Adrenal gland (tissue), 9 donors: ENCODE measurements at regions not wholly inside any gene's neighbourhood (a gene's known extent, or its start where the extent isn't known, plus 50 kb on each side); places are given as distances from the start of the nearest gene placed in this dataset.
A peak's percentile ranks its signal among the peaks of the same experiment; 100 is the strongest.

Experiments used
- DNase-seq, 7 donors: peaks; one replicate each; pipeline ENCODE4 v3.0.0-alpha.2; 2019 to 2020
- H3K27ac ChIP-seq, 5 donors: fragments of 200-600 bp; sonication (generic) in 4 of 5; 1 replicate in 3 of 5; 2 replicates in 2 of 5; pipeline versions ENCODE4 v1.5.1 to v1.8.0; 2016 to 2020; ENCODE audit warnings: mild to moderate bottlenecking in 1 of 5
- H3K27me3 ChIP-seq: fragments of 200-600 bp; 2 replicates; pipeline ENCODE4 v1.8.0; 2021
- H3K36me3 ChIP-seq, 2 donors: fragments of 200-600 bp; replicated peaks in 1 of 2; 1 replicate in 1 of 2; 2 replicates in 1 of 2; pipeline versions ENCODE4 v1.5.1 to v1.8.0; 2018 to 2022
- H3K4me1 ChIP-seq, 2 donors: fragments of 200-600 bp; replicated peaks in 1 of 2; 1 replicate in 1 of 2; 2 replicates in 1 of 2; pipeline versions ENCODE4 v1.5.1 to v1.8.0; 2018 to 2021
- H3K4me3 ChIP-seq, 4 donors: fragments of 200-600 bp; sonication (generic) in 3 of 4; one replicate each; pipeline ENCODE4 v1.5.1; 2016 to 2018
- H3K9me3 ChIP-seq, 3 donors: fragments of 200-600 bp; sonication (generic) in 1 of 3; replicated peaks in 1 of 3; 1 replicate in 2 of 3; 2 replicates in 1 of 3; pipeline versions ENCODE4 v1.5.1 to v1.8.0; 2016 to 2021
- POLR2A ChIP-seq, 2 donors: fragments of 450-650 bp; IDR thresholded peaks; one replicate each; pipeline ENCODE4 v1.6.1; 2017; ENCODE audit warnings: antibody characterized with exemption in 2 of 2, mild to moderate bottlenecking in 2 of 2, moderate library complexity in 1 of 2
- WGBS, 4 donors: extraction: QIAGEN DNeasy Blood & Tissue Kit in 2 of 4; methylation state at CpG; one replicate each; pipeline versions ENCODE4 v1.1.5 to v1.1.7; 2013 to 2017; 5-methylcytosine and 5-hydroxymethylcytosine counted together
- intact Hi-C, 2 donors: fragments of 100-400 bp; cut with DNase I; formaldehyde crosslinking; loops; one replicate each; pipeline versions ENCODE4 v1.14.1 to v1.15.0; 2022 to 2023
- TF ChIP-seq, protein P1 (sequence below), 6 experiments: fragments of 450-650 bp in 4 of 6; fragments of 200-600 bp in 2 of 6; sonication (generic) in 1 of 6; IDR thresholded peaks; 1 replicate in 5 of 6; 2 replicates in 1 of 6; pipeline versions ENCODE4 v1.5.1 to v1.8.0; 2016 to 2021; ENCODE audit warnings: antibody characterized with exemption in 6 of 6, mild to moderate bottlenecking in 2 of 6, moderate library complexity in 1 of 6
- donor health status: healthy with polysubstance abuse.
- donor health status: Bipolar disorder and iron deficiency.
- donor health status: DM: yes; HTN: yes; CAD: no.
- donor health status: DM: no; HTN: no; CAD: no.
- donor health status: DM: no; HTN: no; CAD: no.

DNA sequence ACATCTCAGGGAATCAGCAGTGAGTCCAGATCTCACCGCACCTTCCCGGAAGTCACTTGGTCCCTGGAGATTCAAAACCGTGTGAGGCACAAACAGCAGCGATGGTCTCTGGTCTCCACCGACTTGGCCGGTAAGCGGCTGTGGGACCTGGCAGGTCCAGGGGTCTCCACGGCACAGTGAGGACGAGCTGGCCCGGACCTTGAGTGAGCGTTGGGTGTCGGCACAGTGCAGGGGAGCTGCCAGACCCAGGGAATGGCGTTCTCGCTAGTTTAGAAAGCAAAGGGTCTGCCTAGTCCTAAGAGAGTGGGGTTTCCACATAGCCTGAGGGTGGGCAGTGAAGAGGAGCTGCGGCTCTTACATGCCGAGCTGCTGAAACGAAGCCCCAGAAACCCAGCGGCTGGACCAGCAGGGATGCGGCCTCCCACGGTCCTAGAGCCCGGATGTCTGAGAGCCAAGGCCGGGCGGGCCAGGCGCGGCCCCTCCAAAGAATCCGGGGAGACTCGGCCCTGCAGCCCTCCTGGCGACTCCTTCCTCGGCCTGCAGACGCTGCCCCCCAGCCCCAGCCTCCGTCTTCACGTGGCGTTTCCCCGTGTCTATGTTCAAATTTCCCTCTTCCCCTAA is 185.0 kb downstream of the ERMARD start:
- Histone ChIP-seq H3K4me3 (no peak overlapping the region), H3K36me3 (no peaks in the 10 kb centered on the region), H3K27me3 (no peaks in the 10 kb centered on the region), H3K27ac (no peak overlapping the region), H3K9me3 (no peaks in the 10 kb centered on the region), H3K4me1 (no peaks in the 10 kb centered on the region)
- WGBS, 4 donors = 78 to 82% (median 81%) methylated on average over 32 to 34 of the region's 34 CpGs
- no peak for DNase-seq
- TF ChIP-seq, protein P1, sequence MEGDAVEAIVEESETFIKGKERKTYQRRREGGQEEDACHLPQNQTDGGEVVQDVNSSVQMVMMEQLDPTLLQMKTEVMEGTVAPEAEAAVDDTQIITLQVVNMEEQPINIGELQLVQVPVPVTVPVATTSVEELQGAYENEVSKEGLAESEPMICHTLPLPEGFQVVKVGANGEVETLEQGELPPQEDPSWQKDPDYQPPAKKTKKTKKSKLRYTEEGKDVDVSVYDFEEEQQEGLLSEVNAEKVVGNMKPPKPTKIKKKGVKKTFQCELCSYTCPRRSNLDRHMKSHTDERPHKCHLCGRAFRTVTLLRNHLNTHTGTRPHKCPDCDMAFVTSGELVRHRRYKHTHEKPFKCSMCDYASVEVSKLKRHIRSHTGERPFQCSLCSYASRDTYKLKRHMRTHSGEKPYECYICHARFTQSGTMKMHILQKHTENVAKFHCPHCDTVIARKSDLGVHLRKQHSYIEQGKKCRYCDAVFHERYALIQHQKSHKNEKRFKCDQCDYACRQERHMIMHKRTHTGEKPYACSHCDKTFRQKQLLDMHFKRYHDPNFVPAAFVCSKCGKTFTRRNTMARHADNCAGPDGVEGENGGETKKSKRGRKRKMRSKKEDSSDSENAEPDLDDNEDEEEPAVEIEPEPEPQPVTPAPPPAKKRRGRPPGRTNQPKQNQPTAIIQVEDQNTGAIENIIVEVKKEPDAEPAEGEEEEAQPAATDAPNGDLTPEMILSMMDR (IDR thresholded peaks at IDR 0.05) = no peak
- TF ChIP-seq POLR2A (IDR thresholded peaks at IDR 0.05) = no peak
- intact Hi-C loops = no loop called here

DNA sequence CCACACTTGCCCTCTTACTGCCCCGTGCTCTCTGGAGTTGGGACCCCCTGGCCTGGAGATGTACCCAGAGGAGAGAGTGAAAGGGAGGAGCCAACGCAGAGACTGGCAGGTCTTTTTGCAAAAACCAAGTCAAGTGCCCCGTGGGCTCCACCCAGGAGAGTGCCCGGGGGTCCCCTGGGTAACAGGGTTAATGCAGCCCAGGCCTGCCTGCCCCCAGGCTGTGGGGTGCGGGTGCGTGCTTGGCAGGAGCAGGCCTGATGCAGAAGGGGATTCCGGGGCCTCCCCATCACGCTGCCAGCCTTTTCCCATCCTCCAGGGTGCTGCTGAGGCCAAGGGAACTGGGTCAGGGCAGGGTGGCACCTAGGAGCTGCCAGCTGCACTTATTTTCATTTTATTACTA is 184.4 kb downstream of the ERMARD start:
- intact Hi-C loops = no loop called here

DNA sequence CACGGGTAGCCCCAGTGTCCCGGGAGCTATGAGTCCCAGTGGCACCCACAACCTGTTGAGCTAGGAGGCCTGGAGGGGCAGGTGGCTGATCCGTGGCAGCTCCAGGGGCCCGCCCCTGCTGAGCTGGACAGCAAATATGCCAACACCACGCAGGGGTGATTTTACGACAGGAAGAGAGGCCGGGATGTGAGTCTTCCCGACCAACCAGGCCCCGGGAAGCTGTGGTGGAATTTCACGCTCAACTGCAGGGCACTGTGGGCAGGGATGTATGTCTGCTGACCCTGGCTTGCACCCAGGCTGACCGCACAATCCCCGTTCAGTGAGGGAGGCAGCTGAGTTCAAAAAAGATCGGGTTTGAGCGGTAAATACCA is 183.9 kb downstream of the ERMARD start:
- intact Hi-C loops = no loop called here
- Histone ChIP-seq H3K36me3 (no peaks in the 10 kb centered on the region), H3K4me3 (no peak overlapping the region), H3K27me3 (no peaks in the 10 kb centered on the region), H3K9me3 (no peaks in the 10 kb centered on the region), H3K4me1 (no peaks in the 10 kb centered on the region), H3K27ac (peak overlapping the region in 1 of 5 donors; percentile 59)
- TF ChIP-seq POLR2A (IDR thresholded peaks at IDR 0.05) = no peak
- TF ChIP-seq, protein P1 (IDR thresholded peaks at IDR 0.05) = no peak
- WGBS, 4 donors = 77 to 90% (median 80%) methylated on average over 11 to 14 of the region's 14 CpGs
- DNase-seq = peak in 1 of 7 donors; percentile 47

More for the DNA sequence above, 184.4 kb downstream of the ERMARD start:
- DNase-seq = peak in 1 of 7 donors; percentile 31
- H3K27me3 ChIP-seq = no peaks in the 10 kb centered on the region
- TF ChIP-seq, protein P1 (IDR thresholded peaks at IDR 0.05) = no peak
- TF ChIP-seq POLR2A (IDR thresholded peaks at IDR 0.05) = no peak
- no peak overlapping the region for H3K4me3 ChIP-seq
- H3K36me3 ChIP-seq = no peaks in the 10 kb centered on the region
- WGBS, 4 donors = 86 to 97% (median 87%) methylated on average over 6 to 8 of the region's 8 CpGs
- H3K4me1 ChIP-seq = no peaks in the 10 kb centered on the region
- H3K27ac ChIP-seq = no peak overlapping the region
- no peaks in the 10 kb centered on the region for H3K9me3 ChIP-seq

DNA sequence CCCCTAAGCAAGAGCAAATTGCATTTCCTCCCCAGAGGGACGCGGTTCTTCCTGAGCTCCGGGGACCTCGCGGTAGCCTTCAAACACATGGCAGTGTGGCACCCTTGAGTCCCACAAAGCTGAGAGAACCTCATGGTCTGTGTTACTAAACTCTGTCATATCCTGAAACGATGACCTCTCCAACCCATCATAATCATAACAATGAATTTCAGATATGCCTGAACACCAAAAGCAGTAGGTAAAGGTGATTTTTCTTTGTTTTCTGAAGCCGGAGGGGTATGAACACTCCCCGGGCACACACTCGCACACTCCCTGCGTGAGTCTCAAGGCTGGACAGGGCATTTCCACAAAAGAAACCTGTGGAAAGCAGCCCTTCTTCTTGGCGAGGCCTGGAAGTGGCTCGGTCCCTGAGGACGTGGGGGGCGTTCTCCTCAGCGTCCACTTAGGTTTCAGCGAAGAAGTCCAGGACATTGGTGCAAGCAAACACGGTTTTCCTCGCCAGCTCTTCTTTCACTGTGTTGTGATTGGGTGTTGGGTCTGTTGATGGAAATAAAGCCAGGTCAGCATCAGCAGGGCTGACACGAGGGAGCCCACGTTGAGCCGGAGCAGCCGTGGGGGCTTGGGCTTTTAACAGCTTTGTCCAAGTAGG is 183.4 kb downstream of the ERMARD start:
- Histone ChIP-seq H3K4me1 (no peaks in the 10 kb centered on the region), H3K36me3 (no peaks in the 10 kb centered on the region), H3K27ac (peak overlapping the region in 1 of 5 donors; percentile 59), H3K9me3 (no peaks in the 10 kb centered on the region), H3K4me3 (no peak overlapping the region), H3K27me3 (no peaks in the 10 kb centered on the region)
- WGBS, 4 donors = 81 to 86% (median 84%) methylated on average over 16 to 22 of the region's 22 CpGs
- intact Hi-C loops = no loop called here
- DNase-seq = peak in 1 of 7 donors; percentile 35
- TF ChIP-seq, protein P1 (IDR thresholded peaks at IDR 0.05) = no peak
- TF ChIP-seq POLR2A (IDR thresholded peaks at IDR 0.05) = no peak
